H1 (cell line): ENCODE measurements at regions not wholly inside any gene's neighbourhood (a gene's known extent, or its start where the extent isn't known, plus 50 kb on each side); places are given as distances from the start of the nearest gene placed in this dataset.

Experiments used
- CTCF ChIA-PET: fragments of 300-600 bp; sonication (Branson Sonifier 250); formaldehyde crosslinking; loops from one replicate; lab custom pipeline; 2021; ENCODE audit not compliant: partially characterized antibody; lab: Charles Lee
- POLR2A ChIA-PET: fragments of 300-600 bp; sonication (Branson Sonifier 250); formaldehyde crosslinking; loops from one replicate; lab custom pipeline; 2021; ENCODE audit warnings: inconsistent platforms; ENCODE audit not compliant: partially characterized antibody; lab: Charles Lee
- DNase-seq, 2 experiments: peaks; one replicate each; pipeline versions ENCODE4 v3.0.0 to v3.0.0-alpha.2; 2010 to 2022; ENCODE audit warnings: low spot score in 2 of 2, low read depth in 1 of 2, mixed read lengths in 1 of 2
- FAIRE-seq: peaks from 2 replicates; lab custom pipeline; 2011; peaks lifted over from hg19 to GRCh38; lab: Jason Lieb, UNC
- H2AFZ ChIP-seq: 2 replicates; pipeline ENCODE4 v1.8.1; 2012; ENCODE audit warnings: low read length, inconsistent platforms
- H2AK5ac ChIP-seq: 2 replicates; pipeline ENCODE4 v1.6.1; 2013; ENCODE audit warnings: low read depth, low read length
- H2BK120ac ChIP-seq: replicated peaks from 2 replicates; pipeline ENCODE3; 2013; ENCODE audit warnings: low read depth, low read length, inconsistent platforms
- H2BK12ac ChIP-seq: 2 replicates; pipeline ENCODE4 v1.6.1; 2013; ENCODE audit warnings: low read depth, low read length
- H2BK15ac ChIP-seq: 2 replicates; pipeline ENCODE4 v1.6.1; 2013; ENCODE audit warnings: low read length
- H2BK20ac ChIP-seq: 2 replicates; pipeline ENCODE4 v1.6.1; 2013; ENCODE audit warnings: low read length
- H2BK5ac ChIP-seq: 2 replicates; pipeline ENCODE4 v1.6.1; 2013; ENCODE audit warnings: low read depth, low read length
- H3K14ac ChIP-seq: 2 replicates; pipeline ENCODE4 v1.6.1; 2013; ENCODE audit warnings: inconsistent platforms; ENCODE audit not compliant: insufficient read length
- H3K18ac ChIP-seq: 2 replicates; pipeline ENCODE4 v1.6.1; 2013; ENCODE audit warnings: low read length; ENCODE audit errors: extremely low read depth
- H3K23ac ChIP-seq: 2 replicates; pipeline ENCODE4 v1.6.1; 2013; ENCODE audit warnings: inconsistent platforms; ENCODE audit not compliant: insufficient read length
- H3K23me2 ChIP-seq: 2 replicates; pipeline ENCODE4 v1.6.1; 2013; ENCODE audit warnings: low read depth, low read length
- H3K27ac ChIP-seq: 2 replicates; pipeline ENCODE4 v1.6.1; 2011; ENCODE audit warnings: low read depth, low read length, inconsistent platforms
- H3K27me3 ChIP-seq, 4 experiments: replicated peaks in 1 of 4; 1 replicate in 1 of 4; 2 replicates in 3 of 4; pipeline versions ENCODE4 v1.6.1 to v1.8.1; 2011 to 2013; ENCODE audit warnings: low read length in 3 of 4, mild to moderate bottlenecking in 3 of 4, inconsistent platforms in 2 of 4, mixed read lengths in 2 of 4, moderate library complexity in 1 of 4; ENCODE audit not compliant: control insufficient read depth in 3 of 4, insufficient read depth in 3 of 4; ENCODE audit errors: extremely low read depth in 1 of 4
- H3K36me3 ChIP-seq, 4 experiments: 2 replicates each; pipeline versions ENCODE4 v1.6.1 to v1.8.1; 2011 to 2013; ENCODE audit warnings: mild to moderate bottlenecking in 4 of 4, low read length in 3 of 4, moderate library complexity in 2 of 4, control low read depth in 1 of 4, inconsistent platforms in 1 of 4; ENCODE audit not compliant: insufficient read depth in 4 of 4, control insufficient read depth in 2 of 4
- H3K4ac ChIP-seq: replicated peaks from 2 replicates; pipeline ENCODE3; 2013; ENCODE audit warnings: low read length, low read depth, mixed read lengths, inconsistent platforms; ENCODE audit not compliant: insufficient read length
- H3K4me1 ChIP-seq, 4 experiments: replicated peaks in 1 of 4; 1 replicate in 1 of 4; 2 replicates in 3 of 4; pipeline versions ENCODE4 v1.6.1 to v1.8.1; 2011 to 2013; ENCODE audit warnings: low read length in 3 of 4, inconsistent platforms in 2 of 4, mixed read lengths in 1 of 4; ENCODE audit not compliant: insufficient read depth in 4 of 4, control insufficient read depth in 3 of 4
- H3K4me2 ChIP-seq, 2 experiments: 2 replicates each; pipeline versions ENCODE4 v1.6.1 to v1.8.1; 2011 to 2013; ENCODE audit warnings: low read depth in 2 of 2, low read length in 2 of 2, control low read depth in 1 of 2, inconsistent platforms in 1 of 2, mild to moderate bottlenecking in 1 of 2; ENCODE audit not compliant: insufficient read depth in 1 of 2
- H3K4me3 ChIP-seq, 4 experiments: fragments of 200-600, 300-600 bp in 1 of 4; sonication (generic), shearing (Covaris generic), sonication (Bioruptor Twin) in 1 of 4; 2 replicates each; pipeline versions ENCODE4 v1.5.1 to v1.8.1; 2011 to 2016; ENCODE audit warnings: low read length in 4 of 4, low read depth in 3 of 4, control low read depth in 2 of 4, inconsistent platforms in 2 of 4, mild to moderate bottlenecking in 2 of 4, mixed read lengths in 1 of 4, moderate library complexity in 1 of 4; ENCODE audit not compliant: insufficient read depth in 2 of 4; ENCODE audit errors: extremely low read depth in 1 of 4
- H3K56ac ChIP-seq: replicated peaks from 2 replicates; pipeline ENCODE3; 2013; ENCODE audit warnings: low read depth, mild to moderate bottlenecking, mixed read lengths, low read length, inconsistent platforms; ENCODE audit not compliant: insufficient read length
- H3K79me1 ChIP-seq: 2 replicates; pipeline ENCODE4 v1.6.1; 2013; ENCODE audit warnings: low read depth, low read length, control low read depth
- H3K79me2 ChIP-seq, 2 experiments: 2 replicates each; pipeline versions ENCODE4 v1.6.1 to v1.8.1; 2012 to 2013; ENCODE audit warnings: low read length in 2 of 2, mild to moderate bottlenecking in 2 of 2, inconsistent platforms in 1 of 2; ENCODE audit not compliant: insufficient read depth in 2 of 2, control insufficient read depth in 1 of 2
- H3K9ac ChIP-seq, 4 experiments: replicated peaks in 1 of 4; 1 replicate in 1 of 4; 2 replicates in 3 of 4; pipeline versions ENCODE4 v1.6.1 to v1.8.1; 2011 to 2013; ENCODE audit warnings: low read depth in 3 of 4, low read length in 3 of 4, control low read depth in 2 of 4, mild to moderate bottlenecking in 2 of 4, moderate library complexity in 2 of 4, inconsistent platforms in 1 of 4; ENCODE audit errors: extremely low read depth in 1 of 4
- H3K9me3 ChIP-seq, 2 experiments: 2 replicates each; pipeline versions ENCODE4 v1.6.1 to v1.8.1; 2012 to 2013; ENCODE audit warnings: mild to moderate bottlenecking in 2 of 2, moderate library complexity in 2 of 2, control low read depth in 1 of 2, inconsistent platforms in 1 of 2, low read depth in 1 of 2, low read length in 1 of 2, mixed read lengths in 1 of 2; ENCODE audit not compliant: insufficient read depth in 2 of 2
- H4K20me1 ChIP-seq, 2 experiments: replicated peaks in 1 of 2; 2 replicates each; pipeline versions ENCODE3 to v1.8.1; 2011 to 2013; ENCODE audit warnings: inconsistent platforms in 2 of 2, low read length in 2 of 2, mild to moderate bottlenecking in 1 of 2; ENCODE audit not compliant: insufficient read depth in 2 of 2, control insufficient read depth in 1 of 2
- H4K5ac ChIP-seq: 2 replicates; pipeline ENCODE4 v1.6.1; 2013; ENCODE audit warnings: low read length, low read depth, mixed read lengths, inconsistent platforms; ENCODE audit not compliant: insufficient read length
- H4K8ac ChIP-seq: 2 replicates; pipeline ENCODE4 v1.8.0; 2013; ENCODE audit warnings: mild to moderate bottlenecking, moderate library complexity, low read length, inconsistent platforms; ENCODE audit not compliant: insufficient read depth; ENCODE audit errors: extremely low read depth
- H4K91ac ChIP-seq: replicated peaks from 2 replicates; pipeline ENCODE3; 2013; ENCODE audit warnings: low read length, mixed read lengths, inconsistent platforms; ENCODE audit not compliant: insufficient read length
- CBX5 ChIP-seq: fragments of 300-800, 300-1000 bp; sonication (generic); IDR thresholded peaks from 2 replicates; pipeline ENCODE4 v1.7.1; 2016; ENCODE audit warnings: antibody characterized with exemption, low read length, low read depth
- CHD2 ChIP-seq: IDR thresholded peaks from 2 replicates; pipeline ENCODE4 v1.6.1; 2012; ENCODE audit warnings: low read length, improper control_type of control experiment
- HDAC2 ChIP-seq, 2 experiments: fragments of 300-600 bp in 1 of 2; sonication (generic) in 1 of 2; IDR thresholded peaks; 2 replicates each; pipeline ENCODE4 v1.6.1; 2011 to 2012; ENCODE audit warnings: low read depth in 2 of 2, low read length in 2 of 2, mild to moderate bottlenecking in 2 of 2, moderate library complexity in 2 of 2, borderline replicate concordance in 1 of 2, inconsistent platforms in 1 of 2
- HDAC6 ChIP-seq: IDR thresholded peaks from one replicate; pipeline ENCODE4 v1.7.1; 2012; ENCODE audit warnings: low read depth, mild to moderate bottlenecking, inconsistent platforms, low read length, moderate library complexity
- JUN ChIP-seq: IDR thresholded peaks from 2 replicates; pipeline ENCODE4 v1.6.1; 2011; ENCODE audit warnings: low read depth, mild to moderate bottlenecking, improper control_type of control experiment, low read length
- PHF8 ChIP-seq: fragments of 200-600 bp; sonication (generic); conservative IDR thresholded peaks from 2 replicates; pipeline ENCODE4 v1.7.1; 2012; ENCODE audit warnings: low read depth, mild to moderate bottlenecking, inconsistent platforms, low read length, moderate library complexity
- POLR2A ChIP-seq, 2 experiments: IDR thresholded peaks; 1 replicate in 1 of 2; 2 replicates in 1 of 2; pipeline ENCODE4 v1.6.1; 2011; ENCODE audit warnings: low read depth in 2 of 2, low read length in 2 of 2, mild to moderate bottlenecking in 2 of 2; ENCODE audit errors: control extremely low read depth in 1 of 2
- SIRT6 ChIP-seq: IDR thresholded peaks from one replicate; pipeline ENCODE4 v1.7.1; 2012; ENCODE audit warnings: low read length, inconsistent platforms
- SIX5 ChIP-seq: IDR thresholded peaks from 2 replicates; pipeline ENCODE4 v1.6.1; 2011; ENCODE audit warnings: mild to moderate bottlenecking, low read depth, low read length
- WGBS, 2 experiments: shearing (Covaris generic) in 1 of 2; methylation state at CpG; one replicate each; pipeline versions ENCODE4 v1.1.6 to v1.1.7; 2013 to 2015; ENCODE audit warnings: low lambda C conversion rate in 2 of 2, mixed read lengths in 2 of 2, inconsistent platforms in 1 of 2, low coverage in 1 of 2, missing lambda C conversion rate in 1 of 2; ENCODE audit not compliant: insufficient replicate concordance in 2 of 2, insufficient coverage in 1 of 2, insufficient read length in 1 of 2; ENCODE audit errors: extremely low coverage in 1 of 2, missing lambda C conversion rate in 1 of 2; 5-methylcytosine and 5-hydroxymethylcytosine counted together

- Histone ChIP-seq H4K5ac (no peak overlapping the region), H4K91ac (no peak overlapping the region), H3K23ac (no peak overlapping the region), H3K9me3 (no peaks in the 10 kb centered on the region), H3K56ac (no peak overlapping the region), H2BK20ac (no peak overlapping the region), H4K8ac (no peak overlapping the region), H2AFZ (no peak overlapping the region), H3K79me2 (0 out of 4 replicates have a peak, but pooled peaks cover 0 to 4% of the 10 kb centered on the region in 2 experiments), H2BK5ac (no peak overlapping the region), H3K18ac (no peak overlapping the region), H3K79me1 (peaks cover 9% of the 10 kb centered on the region), H3K4me2 (no peak overlapping the region), H2BK12ac (no peak overlapping the region), H3K23me2 (no peaks in the 10 kb centered on the region), H3K27me3 (no peaks in the 10 kb centered on the region), H2BK120ac (no peak overlapping the region), H4K20me1 (peaks cover 2 to 3% of the 10 kb centered on the region in 2 experiments), H3K4ac (no peak overlapping the region), H2AK5ac (no peak overlapping the region), H3K14ac (no peak overlapping the region), H2BK15ac (no peak overlapping the region), H3K4me3 (no peak overlapping the region), H3K36me3 (peaks cover 0 to 7% (median 2%) of the 10 kb centered on the region in 4 experiments; a peak in 5 of 8 replicates), H3K27ac (no peak overlapping the region), H3K9ac (no peak overlapping the region), H3K4me1 (peaks cover 0 to 1% (median 0%) of the 10 kb centered on the region in 4 experiments; a peak in 1 of 7 replicates)
- CTCF ChIA-PET, result interaction anchor here (0.8 to 2.7 kb wide), 5 partner anchors 10 to 372 kb away, joined by 3 to 13 read pairs (median 5); no protein-coding TSS in a partner anchor
- POLR2A ChIA-PET, result interaction anchor here (0.5 to 3.4 kb wide), 7 partner anchors 11 to 383 kb away, joined by 3 to 15 read pairs (median 6); no protein-coding TSS in a partner anchor
- FAIRE-seq (no peak), DNase-seq (no peak)
- 88% methylated on average over 1 of the region's 1 CpG; no CpG with 5 or more reads in 1 of the 2 experiments for WGBS, 2 experiments
- TF ChIP-seq SIX5, result no peak
- TF ChIP-seq PHF8, result no peak
- TF ChIP-seq HDAC6, result no peak
- no peak; a peak in 1 of 3 replicates for TF ChIP-seq POLR2A (IDR thresholded peaks at IDR 0.05; ENCODE audit: control extremely low read depth in 1 of 2, low read depth in 2 of 2, low read length in 2 of 2)
- no peak for TF ChIP-seq CBX5
- TF ChIP-seq HDAC2 (IDR thresholded peaks at IDR 0.05; ENCODE audit: borderline replicate concordance in 1 of 2, low read depth in 2 of 2, low read length in 2 of 2), result no peak
- no peak for TF ChIP-seq SIRT6
- TF ChIP-seq JUN, result no peak
- no peak for TF ChIP-seq CHD2
Measured at GRCh38 chr11:131302836-131303235, 67.6 kb upstream of the NTM start.
